ENCODE measurements at regions not wholly inside any gene's neighbourhood (a gene's known extent, or its start where the extent isn't known, plus 50 kb on each side); places are given as distances from the start of the nearest gene placed in this dataset.
"Not testable (repeated sequence)": the region's sequence is repeated elsewhere in the genome, so short reads cannot be mapped to it uniquely, and the experiment has no call there.

DNA sequence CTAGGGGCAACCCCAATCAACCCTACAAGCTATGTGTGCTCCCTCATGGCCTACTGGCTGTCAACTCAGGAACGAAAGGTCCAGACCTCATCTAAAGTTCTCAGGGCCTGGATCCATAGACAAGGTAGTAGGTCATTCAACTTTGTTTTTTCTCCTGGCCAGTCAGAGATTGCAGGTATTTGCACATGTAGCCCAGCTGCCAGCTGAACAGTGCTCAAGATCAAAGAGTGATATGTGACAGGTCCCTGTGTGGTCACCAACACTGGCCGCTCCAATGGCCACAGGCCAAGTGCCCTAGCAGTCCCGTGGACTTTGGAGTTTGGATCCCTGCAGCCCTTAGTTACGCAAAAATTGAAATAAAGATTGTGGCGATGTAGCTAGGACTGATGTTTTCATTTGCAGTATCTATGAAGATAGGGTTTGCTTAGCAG is 60.6 kb upstream of the ATXN1 start:
- no peak overlapping the region for H3K27ac Mint-ChIP-seq (ENCODE audit: unreplicated experiment)
- H3K9me3 Mint-ChIP-seq (ENCODE audit: low read depth, unreplicated experiment), result no peaks in the 10 kb centered on the region
- peaks cover 9% of the 10 kb centered on the region for H3K4me1 Mint-ChIP-seq (ENCODE audit: low read depth, unreplicated experiment)
- intact Hi-C loops (cut with micrococcal nuclease; ENCODE audit: unreplicated experiment), result no loop called here
- TF ChIP-seq, protein P1, sequence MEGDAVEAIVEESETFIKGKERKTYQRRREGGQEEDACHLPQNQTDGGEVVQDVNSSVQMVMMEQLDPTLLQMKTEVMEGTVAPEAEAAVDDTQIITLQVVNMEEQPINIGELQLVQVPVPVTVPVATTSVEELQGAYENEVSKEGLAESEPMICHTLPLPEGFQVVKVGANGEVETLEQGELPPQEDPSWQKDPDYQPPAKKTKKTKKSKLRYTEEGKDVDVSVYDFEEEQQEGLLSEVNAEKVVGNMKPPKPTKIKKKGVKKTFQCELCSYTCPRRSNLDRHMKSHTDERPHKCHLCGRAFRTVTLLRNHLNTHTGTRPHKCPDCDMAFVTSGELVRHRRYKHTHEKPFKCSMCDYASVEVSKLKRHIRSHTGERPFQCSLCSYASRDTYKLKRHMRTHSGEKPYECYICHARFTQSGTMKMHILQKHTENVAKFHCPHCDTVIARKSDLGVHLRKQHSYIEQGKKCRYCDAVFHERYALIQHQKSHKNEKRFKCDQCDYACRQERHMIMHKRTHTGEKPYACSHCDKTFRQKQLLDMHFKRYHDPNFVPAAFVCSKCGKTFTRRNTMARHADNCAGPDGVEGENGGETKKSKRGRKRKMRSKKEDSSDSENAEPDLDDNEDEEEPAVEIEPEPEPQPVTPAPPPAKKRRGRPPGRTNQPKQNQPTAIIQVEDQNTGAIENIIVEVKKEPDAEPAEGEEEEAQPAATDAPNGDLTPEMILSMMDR (IDR thresholded peaks at IDR 0.05; ENCODE audit: unreplicated experiment), result no peak
- H3K36me3 Mint-ChIP-seq (ENCODE audit: insufficient read depth, unreplicated experiment), result no peaks in the 10 kb centered on the region
- no peak for DNase-seq
- H3K4me3 Mint-ChIP-seq (ENCODE audit: low read depth, unreplicated experiment), result no peak overlapping the region
- BruUV-seq (replicated peaks), result no TSS peak
- CTCF ChIA-PET, result no interaction called here
- no peaks in the 10 kb centered on the region for H3K27me3 Mint-ChIP-seq (ENCODE audit: unreplicated experiment)

DNA sequence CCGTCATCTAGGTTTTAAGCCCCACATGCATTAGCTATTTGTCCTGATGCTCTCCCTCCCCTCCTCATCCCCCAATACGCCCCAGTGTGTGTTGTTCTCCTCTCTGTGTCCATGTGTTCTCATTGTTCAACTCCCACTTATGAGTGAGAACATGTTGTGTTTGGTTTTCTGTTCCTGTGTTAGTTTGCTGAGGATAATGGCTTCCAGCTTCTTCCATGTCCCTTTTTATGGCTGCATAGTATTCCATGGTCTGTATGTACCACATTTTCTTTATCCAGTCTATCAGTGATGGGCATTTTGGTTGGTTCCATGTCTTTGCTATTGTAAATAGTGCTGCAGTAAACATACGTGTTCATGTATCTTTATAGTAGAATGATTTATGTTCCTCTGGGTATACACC is 59.0 kb upstream of the ATXN1 start:
- not testable (repeated sequence) for H3K4me1 Mint-ChIP-seq (ENCODE audit: low read depth, unreplicated experiment)

DNA sequence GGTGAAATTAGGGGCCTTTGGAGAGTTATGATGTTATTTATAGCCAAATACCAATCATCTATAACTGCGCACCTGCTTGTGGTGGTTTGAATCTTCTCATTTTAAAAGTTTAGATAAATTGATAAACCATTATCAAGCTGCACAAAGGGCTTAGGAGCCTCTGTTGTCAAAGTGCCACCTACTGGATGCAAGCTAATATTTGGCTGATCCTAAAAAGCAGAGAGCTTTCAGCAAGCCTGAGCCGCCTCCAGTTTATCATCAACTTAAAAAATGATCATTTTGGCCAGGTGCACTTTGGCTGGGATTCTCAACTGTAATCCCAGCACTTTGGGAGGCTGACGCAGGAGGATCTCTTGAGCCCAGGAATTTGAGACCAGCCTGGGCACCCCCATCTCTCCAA is 58.5 kb upstream of the ATXN1 start:
- Mint-ChIP-seq H3K4me3 (ENCODE audit: low read depth, unreplicated experiment) (no peak overlapping the region), H3K27me3 (ENCODE audit: unreplicated experiment) (no peaks in the 10 kb centered on the region), H3K4me1 (ENCODE audit: low read depth, unreplicated experiment) (peaks cover 9% of the 10 kb centered on the region), H3K27ac (ENCODE audit: unreplicated experiment) (no peak overlapping the region), H3K36me3 (ENCODE audit: insufficient read depth, unreplicated experiment) (no peaks in the 10 kb centered on the region), H3K9me3 (ENCODE audit: low read depth, unreplicated experiment) (no peaks in the 10 kb centered on the region)
- intact Hi-C loops (cut with micrococcal nuclease; ENCODE audit: unreplicated experiment), result no loop called here
- CTCF ChIA-PET, result no interaction called here
- TF ChIP-seq, protein P1 (IDR thresholded peaks at IDR 0.05; ENCODE audit: unreplicated experiment), result no peak
- DNase-seq, result no peak
- BruUV-seq (replicated peaks), result no TSS peak

More for the DNA sequence above, 59.0 kb upstream of the ATXN1 start:
- H3K27me3 Mint-ChIP-seq (ENCODE audit: unreplicated experiment); CTCF ChIA-PET; intact Hi-C loops (cut with micrococcal nuclease; ENCODE audit: unreplicated experiment); H3K4me3 Mint-ChIP-seq (ENCODE audit: low read depth, unreplicated experiment); H3K27ac Mint-ChIP-seq (ENCODE audit: unreplicated experiment); H3K36me3 Mint-ChIP-seq (ENCODE audit: insufficient read depth, unreplicated experiment); H3K9me3 Mint-ChIP-seq (ENCODE audit: low read depth, unreplicated experiment); DNase-seq; BruUV-seq (replicated peaks): not testable (repeated sequence)

DNA sequence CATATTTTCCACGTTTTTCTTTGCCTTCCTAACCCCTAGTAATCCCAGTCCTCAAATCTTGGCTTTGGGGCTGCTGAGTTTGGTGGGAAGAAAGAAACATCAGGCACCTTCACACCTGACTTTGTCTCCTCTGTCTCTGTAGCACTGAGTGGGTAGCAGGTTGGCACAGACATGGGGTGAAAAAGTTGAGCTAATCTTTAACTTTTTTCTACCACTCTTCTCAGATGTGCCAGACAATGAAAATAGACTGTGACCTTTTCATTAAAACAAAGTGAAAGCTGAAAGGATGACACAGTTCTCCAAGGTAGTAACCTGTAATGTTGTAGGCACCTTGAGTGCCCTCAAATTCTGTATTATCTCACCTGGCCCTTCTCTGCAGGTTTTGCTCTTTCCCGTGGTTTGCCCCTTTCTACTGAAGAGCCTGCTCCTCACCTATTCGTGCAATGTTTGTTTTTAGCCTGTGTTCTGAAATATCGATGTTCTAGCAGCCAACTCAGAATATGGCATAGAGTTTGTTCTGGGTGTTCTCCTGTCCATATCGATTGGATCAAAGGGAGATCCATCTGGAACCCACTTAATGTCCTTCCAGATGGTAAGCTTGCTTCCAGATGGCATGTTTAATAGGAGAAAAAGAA is 57.8 kb upstream of the ATXN1 start:
- no peak overlapping the region for H3K4me3 Mint-ChIP-seq (ENCODE audit: low read depth, unreplicated experiment)
- no peak for DNase-seq
- H3K27ac Mint-ChIP-seq (ENCODE audit: unreplicated experiment), result no peak overlapping the region
- CTCF ChIA-PET, result interaction anchor here (1.6 kb wide), 1 partner anchor 269 kb away, joined by 3 read pairs; no protein-coding TSS in a partner anchor
- no peaks in the 10 kb centered on the region for H3K27me3 Mint-ChIP-seq (ENCODE audit: unreplicated experiment)
- no TSS peak for BruUV-seq (replicated peaks)
- no peaks in the 10 kb centered on the region for H3K9me3 Mint-ChIP-seq (ENCODE audit: low read depth, unreplicated experiment)
- TF ChIP-seq, protein P1 (IDR thresholded peaks at IDR 0.05; ENCODE audit: unreplicated experiment), result no peak
- H3K36me3 Mint-ChIP-seq (ENCODE audit: insufficient read depth, unreplicated experiment), result no peaks in the 10 kb centered on the region
- intact Hi-C loops (cut with micrococcal nuclease; ENCODE audit: unreplicated experiment), result no loop called here
- H3K4me1 Mint-ChIP-seq (ENCODE audit: low read depth, unreplicated experiment), result peaks cover 9% of the 10 kb centered on the region

GRCh38 chr6:16817594-16817993 is 56.3 kb upstream of the ATXN1 start:
- intact Hi-C loops (cut with micrococcal nuclease; ENCODE audit: unreplicated experiment), result no loop called here
- Mint-ChIP-seq H3K27me3 (ENCODE audit: unreplicated experiment) (no peaks in the 10 kb centered on the region), H3K4me1 (ENCODE audit: low read depth, unreplicated experiment) (peaks cover 9% of the 10 kb centered on the region), H3K9me3 (ENCODE audit: low read depth, unreplicated experiment) (peaks cover 4% of the 10 kb centered on the region), H3K4me3 (ENCODE audit: low read depth, unreplicated experiment) (no peak overlapping the region), H3K27ac (ENCODE audit: unreplicated experiment) (no peak overlapping the region), H3K36me3 (ENCODE audit: insufficient read depth, unreplicated experiment) (no peaks in the 10 kb centered on the region)
- CTCF ChIA-PET, result no interaction called here
- TF ChIP-seq, protein P1 (IDR thresholded peaks at IDR 0.05; ENCODE audit: unreplicated experiment), result no peak
- no TSS peak for BruUV-seq (replicated peaks)
- DNase-seq, result no peak

Data from Calu3 (cell line).